AG09319 (cell line): ENCODE measurements at regions not wholly inside any gene's neighbourhood (a gene's known extent, or its start where the extent isn't known, plus 50 kb on each side); places are given as distances from the start of the nearest gene placed in this dataset.
"Not testable (repeated sequence)": the region's sequence is repeated elsewhere in the genome, so short reads cannot be mapped to it uniquely, and the experiment has no call there.

ENCODE experiments used
- DNase-seq: peaks from one replicate; pipeline ENCODE4 v3.0.0-alpha.2; 2010; ENCODE audit warnings: low read depth; ENCODE audit errors: extremely low read depth
- CTCF ChIP-seq: IDR thresholded peaks from 2 replicates; pipeline ENCODE4 v1.5.1; 2011; ENCODE audit warnings: low read depth, mild to moderate bottlenecking, inconsistent platforms, low read length, moderate library complexity

- no peak for TF ChIP-seq CTCF
- DNase-seq = no peak
These were observed 756.5 kb downstream of the SLITRK1 start for GRCh38 chr13:83125791-83126190.

GRCh38 chr13:83121896-83122295 is 760.4 kb downstream of the SLITRK1 start:
- no peak for TF ChIP-seq CTCF
- DNase-seq = no peak

GRCh38 chr13:83117046-83117445 is 765.2 kb downstream of the SLITRK1 start:
- no peak for DNase-seq
- no peak for TF ChIP-seq CTCF

- DNase-seq = not testable (repeated sequence)
These were observed 780.6 kb downstream of the SLITRK1 start for GRCh38 chr13:83101574-83102247.

- no peak for DNase-seq
- no peak for TF ChIP-seq CTCF
These were observed 782.0 kb downstream of the SLITRK1 start for GRCh38 chr13:83100237-83100636.

GRCh38 chr13:83088858-83089257 is 793.4 kb downstream of the SLITRK1 start:
- TF ChIP-seq CTCF = no peak

GRCh38 chr13:83086948-83087347 is 795.3 kb downstream of the SLITRK1 start:
- no peak for DNase-seq
- no peak for TF ChIP-seq CTCF

More at GRCh38 chr13:83088858-83089257, 793.4 kb downstream of the SLITRK1 start:
- no peak for DNase-seq

- no peak for DNase-seq
These were observed 796.2 kb downstream of the SLITRK1 start for GRCh38 chr13:83086088-83086487.

More at GRCh38 chr13:83086088-83086487, 796.2 kb downstream of the SLITRK1 start:
- TF ChIP-seq CTCF = no peak
